ENCODE measurements at regions not wholly inside any gene's neighbourhood (a gene's known extent, or its start where the extent isn't known, plus 50 kb on each side); places are given as distances from the start of the nearest gene placed in this dataset.

GRCh38 chr9:79446523-79447307 is 125.0 kb upstream of the TLE4 start:
- CTCF ChIA-PET = no interaction called here
- BruUV-seq (replicated peaks) = no TSS peak
- H3K4me3 ChIP-seq (ENCODE audit: low read depth, low read length, poor library complexity, severe bottlenecking) = no peak overlapping the region
- peaks cover 28% of the 10 kb centered on the region for H3K27me3 ChIP-seq (replicated peaks; ENCODE audit: insufficient read depth, low read depth, low read length, poor library complexity)
- no peak overlapping the region for H3K27ac ChIP-seq (ENCODE audit: low read depth, low read length, poor library complexity, severe bottlenecking)
- H3K36me3 ChIP-seq (ENCODE audit: insufficient read depth, low read length, poor library complexity, severe bottlenecking) = no peaks in the 10 kb centered on the region
- TF ChIP-seq CTCF (conservative IDR thresholded peaks at IDR 0.05; ENCODE audit: low read depth, low read length) (no peak), EZH2 (IDR thresholded peaks at IDR 0.05; ENCODE audit: borderline replicate concordance, low read depth, low read length, poor library complexity, severe bottlenecking) (no peak)
- POLR2A ChIA-PET (ENCODE audit: low non-redundant PET) = no interaction called here
- no peaks in the 10 kb centered on the region for H3K9me3 ChIP-seq (ENCODE audit: low read depth, low read length, poor library complexity, severe bottlenecking)
- H3K4me1 ChIP-seq (ENCODE audit: insufficient read depth, low read length, poor library complexity, severe bottlenecking) = no peaks in the 10 kb centered on the region
- no peak for DNase-seq (ENCODE audit: low spot score)
- intact Hi-C loops (cut with micrococcal nuclease; ENCODE audit: unreplicated experiment) = no loop called here

GRCh38 chr9:79447308-79447605 is 124.5 kb upstream of the TLE4 start:
- POLR2A ChIA-PET (ENCODE audit: low non-redundant PET) = no interaction called here
- H3K27ac ChIP-seq (ENCODE audit: low read depth, low read length, poor library complexity, severe bottlenecking) = no peak overlapping the region

GRCh38 chr9:79447762-79448161 is 124.0 kb upstream of the TLE4 start:
- peaks cover 28% of the 10 kb centered on the region for H3K27me3 ChIP-seq (replicated peaks; ENCODE audit: insufficient read depth, low read depth, low read length, poor library complexity)
- intact Hi-C loops (cut with micrococcal nuclease; ENCODE audit: unreplicated experiment) = no loop called here
- no peak overlapping the region for H3K27ac ChIP-seq (ENCODE audit: low read depth, low read length, poor library complexity, severe bottlenecking)
- H3K4me1 ChIP-seq (ENCODE audit: insufficient read depth, low read length, poor library complexity, severe bottlenecking) = no peaks in the 10 kb centered on the region
- DNase-seq (ENCODE audit: low spot score) = no peak
- CTCF ChIA-PET = no interaction called here
- no peak overlapping the region for H3K4me3 ChIP-seq (ENCODE audit: low read depth, low read length, poor library complexity, severe bottlenecking)
- no TSS peak for BruUV-seq (replicated peaks)
- H3K36me3 ChIP-seq (ENCODE audit: insufficient read depth, low read length, poor library complexity, severe bottlenecking) = no peaks in the 10 kb centered on the region
- TF ChIP-seq CTCF (conservative IDR thresholded peaks at IDR 0.05; ENCODE audit: low read depth, low read length) = no peak
- no peak for TF ChIP-seq EZH2 (IDR thresholded peaks at IDR 0.05; ENCODE audit: borderline replicate concordance, low read depth, low read length, poor library complexity, severe bottlenecking)
- POLR2A ChIA-PET (ENCODE audit: low non-redundant PET) = no interaction called here
- H3K9me3 ChIP-seq (ENCODE audit: low read depth, low read length, poor library complexity, severe bottlenecking) = no peaks in the 10 kb centered on the region

More at GRCh38 chr9:79447308-79447605, 124.5 kb upstream of the TLE4 start:
- no peak for DNase-seq (ENCODE audit: low spot score)
- Histone ChIP-seq H3K4me3 (ENCODE audit: low read depth, low read length, poor library complexity, severe bottlenecking) (no peak overlapping the region), H3K9me3 (ENCODE audit: low read depth, low read length, poor library complexity, severe bottlenecking) (no peaks in the 10 kb centered on the region), H3K27me3 (replicated peaks; ENCODE audit: insufficient read depth, low read depth, low read length, poor library complexity) (peaks cover 28% of the 10 kb centered on the region), H3K36me3 (ENCODE audit: insufficient read depth, low read length, poor library complexity, severe bottlenecking) (no peaks in the 10 kb centered on the region), H3K4me1 (ENCODE audit: insufficient read depth, low read length, poor library complexity, severe bottlenecking) (no peaks in the 10 kb centered on the region)
- CTCF ChIA-PET = no interaction called here
- TF ChIP-seq CTCF (conservative IDR thresholded peaks at IDR 0.05; ENCODE audit: low read depth, low read length) (no peak), EZH2 (IDR thresholded peaks at IDR 0.05; ENCODE audit: borderline replicate concordance, low read depth, low read length, poor library complexity, severe bottlenecking) (no peak)
- intact Hi-C loops (cut with micrococcal nuclease; ENCODE audit: unreplicated experiment) = no loop called here
- no TSS peak for BruUV-seq (replicated peaks)

Measured in A673 (cell line).